HG03457 (cell line): ENCODE measurements at regions not wholly inside any gene's neighbourhood (a gene's known extent, or its start where the extent isn't known, plus 50 kb on each side); places are given as distances from the start of the nearest gene placed in this dataset.

Source experiments
- ATAC-seq: cut with Tn5 transposase; IDR thresholded peaks from one replicate; pipeline ENCODE4 v1.9.1; 2021; ENCODE audit warnings: moderate number of reproducible peaks; ENCODE audit not compliant: unreplicated experiment

DNA sequence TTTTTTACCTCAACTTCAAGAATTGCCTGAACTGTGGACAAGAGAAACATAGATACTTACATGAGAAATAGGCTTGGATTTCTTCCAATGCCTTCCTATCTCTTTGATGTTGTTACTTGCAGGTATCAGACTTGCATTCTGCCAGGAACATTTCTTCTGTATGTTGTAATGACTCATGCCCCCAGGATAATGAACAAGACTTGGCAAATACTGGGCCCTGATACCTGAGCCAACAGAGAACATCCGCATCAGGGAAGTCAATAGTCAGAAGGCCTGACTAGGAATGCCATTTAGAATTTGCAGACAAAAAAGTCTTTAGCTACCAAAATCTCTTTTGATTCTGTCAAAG is 273.7 kb upstream of the KIRREL3 start:
- ATAC-seq = no peak

DNA sequence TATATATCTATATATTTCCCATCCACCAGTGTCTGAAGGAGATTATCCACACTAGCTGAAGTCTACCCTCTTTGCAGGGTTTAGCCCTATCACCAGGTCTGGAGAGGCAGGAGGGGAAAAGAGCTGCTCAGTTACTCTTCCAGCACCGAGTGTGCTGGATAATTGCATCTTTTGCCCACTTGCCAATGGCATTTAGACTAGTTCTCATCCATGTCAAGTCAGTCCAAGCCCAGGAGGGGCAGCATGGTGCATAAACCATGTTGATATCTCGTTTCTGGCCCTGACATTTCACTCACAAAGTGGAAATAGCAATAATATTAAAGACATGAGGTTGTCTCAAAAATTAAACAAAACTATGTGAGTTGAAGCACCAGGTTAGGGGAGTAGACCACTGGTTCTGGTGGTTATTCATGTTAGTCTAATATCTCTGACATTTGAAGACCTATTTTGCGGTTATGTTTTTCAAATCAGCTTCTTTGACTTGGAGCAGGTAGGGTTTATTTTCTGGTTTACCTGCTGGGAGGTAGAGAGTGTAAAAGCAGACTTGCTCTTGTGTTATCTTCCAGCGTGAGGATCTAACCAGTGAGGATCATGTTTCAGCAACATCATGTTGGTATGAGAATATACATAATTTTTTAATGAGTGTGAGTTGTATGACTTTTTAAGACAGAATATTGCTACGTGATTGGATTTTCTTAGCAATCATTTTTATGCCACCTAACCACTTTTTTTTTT is 273.2 kb upstream of the KIRREL3 start:
- no peak for ATAC-seq

GRCh38 chr11:127270851-127271250 is 270.3 kb upstream of the KIRREL3 start:
- ATAC-seq = no peak

DNA sequence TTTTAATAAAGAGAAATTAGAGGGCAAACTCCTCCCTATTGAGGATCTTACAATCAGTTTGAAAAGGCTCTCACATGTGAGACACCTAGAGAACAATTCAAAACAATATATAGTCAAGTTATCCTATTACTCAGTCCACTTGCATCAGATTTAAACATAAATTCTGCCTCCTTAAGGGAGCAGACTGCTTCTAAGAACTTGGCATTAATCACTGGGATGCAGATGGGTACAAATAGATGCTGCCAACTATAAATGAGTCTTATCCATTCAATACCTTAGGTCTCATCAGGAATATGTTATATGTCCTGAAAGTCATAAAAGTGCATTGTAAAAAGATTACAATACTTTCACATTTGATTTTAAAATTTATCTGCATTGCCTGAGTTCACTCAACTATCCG is 269.3 kb upstream of the KIRREL3 start:
- ATAC-seq = no peak

DNA sequence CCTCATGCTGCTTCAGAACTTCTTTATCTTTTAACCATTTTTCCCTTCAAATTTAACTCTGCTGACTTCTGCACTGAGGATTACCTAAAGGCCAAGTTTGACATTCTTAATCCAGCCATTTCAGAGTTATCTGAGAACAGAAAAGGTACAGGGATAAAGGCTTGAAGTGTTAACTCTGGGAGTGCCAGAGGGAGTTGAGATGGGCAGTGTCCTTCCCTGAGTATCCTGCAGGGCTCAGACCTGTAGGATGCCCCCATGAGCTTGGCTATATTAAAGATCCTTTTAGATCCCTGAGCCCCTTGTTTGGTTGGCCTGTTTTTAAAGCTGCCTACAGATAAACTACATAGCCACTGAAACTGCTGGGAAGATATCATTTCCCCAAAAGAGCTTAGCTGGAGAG is 268.4 kb upstream of the KIRREL3 start:
- ATAC-seq = no peak

GRCh38 chr11:127268521-127268920 is 268.0 kb upstream of the KIRREL3 start:
- ATAC-seq = no peak

- ATAC-seq = no peak
Observed at GRCh38 chr11:127259102-127259501, 258.5 kb upstream of the KIRREL3 start.

DNA sequence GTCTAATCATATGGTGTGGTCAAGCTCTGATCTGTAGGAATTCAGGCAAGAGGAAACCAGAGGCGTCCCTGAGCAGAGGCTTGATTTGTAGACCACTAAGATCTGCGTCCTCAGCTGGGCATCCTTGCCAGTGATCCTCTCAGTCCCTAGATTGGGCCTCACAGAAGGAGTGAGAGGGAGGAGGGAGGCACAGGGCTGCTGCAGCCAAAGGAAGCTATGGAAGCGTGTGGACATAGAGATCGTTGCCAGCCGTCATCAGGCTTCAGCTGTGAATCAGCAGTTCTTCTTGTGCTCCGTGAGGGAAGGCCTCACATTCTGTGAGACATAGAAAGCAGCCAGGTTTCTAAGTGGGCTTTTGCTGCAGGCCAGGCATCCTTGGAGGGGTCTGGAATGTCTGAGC is 254.6 kb upstream of the KIRREL3 start:
- no peak for ATAC-seq

DNA sequence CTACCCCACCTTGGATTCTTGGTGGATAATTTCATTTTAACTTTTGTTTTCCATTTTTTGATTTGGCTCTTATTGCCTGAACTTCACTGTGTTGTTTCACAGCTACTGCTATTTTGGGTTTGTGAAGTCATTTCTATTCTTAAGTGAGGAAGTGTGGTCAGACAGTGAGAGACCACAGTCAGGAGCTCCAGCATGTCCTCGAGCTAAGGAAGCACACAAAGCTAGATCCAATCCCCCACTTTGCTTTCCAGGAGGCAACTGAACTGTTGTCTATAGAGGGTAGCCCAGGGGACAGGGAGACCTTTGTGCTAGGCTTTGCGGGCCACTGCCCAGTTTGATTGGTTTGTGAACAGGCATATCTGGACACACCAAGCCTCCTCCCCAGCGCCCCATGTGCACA is 251.8 kb upstream of the KIRREL3 start:
- ATAC-seq = no peak

GRCh38 chr11:127249576-127249975 is 249.0 kb upstream of the KIRREL3 start:
- no peak for ATAC-seq

- no peak for ATAC-seq
Observed at GRCh38 chr11:127248476-127248875, 247.9 kb upstream of the KIRREL3 start.

GRCh38 chr11:127247261-127247851 is 246.8 kb upstream of the KIRREL3 start:
- ATAC-seq = no peak

DNA sequence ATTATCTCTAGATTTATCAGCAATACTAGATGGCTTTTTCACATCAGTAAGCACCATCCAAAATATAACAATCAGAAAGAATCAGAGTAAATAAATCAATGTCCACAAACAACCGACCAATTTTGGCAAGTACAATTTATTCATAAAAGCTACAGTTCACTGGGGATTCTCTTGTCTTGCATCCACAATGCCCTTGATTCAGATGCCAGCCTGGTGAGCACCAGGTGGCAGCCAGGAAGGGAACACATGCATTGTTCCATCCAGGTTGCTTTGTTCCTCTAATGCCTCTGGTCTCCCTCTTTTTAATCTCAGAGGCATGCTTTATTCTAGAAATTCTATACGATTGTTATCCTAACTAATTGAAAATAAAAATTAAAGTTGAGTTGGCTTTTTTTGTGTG is 242.1 kb upstream of the KIRREL3 start:
- no peak for ATAC-seq

- ATAC-seq = no peak
Observed at GRCh38 chr11:127238321-127238720, 237.8 kb upstream of the KIRREL3 start.

DNA sequence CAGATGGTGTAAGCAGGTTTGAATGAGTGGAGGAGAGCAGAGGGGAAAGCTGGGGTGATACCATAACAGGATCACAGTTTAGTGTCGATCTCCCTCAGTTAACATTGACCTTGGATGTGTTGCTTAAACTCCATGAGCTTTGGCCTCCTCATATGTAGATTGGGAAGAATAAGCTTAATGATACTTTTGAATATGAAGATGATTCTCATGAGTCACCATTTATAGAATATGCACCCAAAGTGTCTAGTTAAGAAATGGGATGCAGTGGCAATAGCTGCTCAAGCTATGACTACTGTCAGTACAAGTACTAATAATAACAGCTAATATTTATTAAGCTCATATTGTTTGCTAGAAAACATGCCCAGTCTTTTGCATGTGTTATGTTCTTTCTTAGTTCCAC is 236.2 kb upstream of the KIRREL3 start:
- no peak for ATAC-seq

DNA sequence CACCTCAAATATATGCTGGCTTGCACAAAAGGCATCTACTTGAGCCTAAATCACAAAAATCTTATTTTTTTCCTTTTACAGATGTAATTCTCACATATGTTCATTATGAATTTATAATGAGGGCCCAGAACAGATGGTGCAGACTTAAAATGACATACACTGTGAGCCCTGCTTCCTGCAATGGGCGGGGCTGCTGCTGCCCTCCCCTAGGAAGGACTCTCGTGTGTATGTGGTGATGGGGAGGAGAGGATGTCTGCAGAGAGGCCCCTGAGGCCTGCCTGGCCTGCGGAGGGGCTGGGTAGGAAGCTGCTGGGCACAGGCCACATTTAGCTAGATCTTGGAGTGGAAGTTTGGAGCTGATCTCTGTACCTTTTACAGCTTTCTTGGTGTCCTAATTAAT is 233.4 kb upstream of the KIRREL3 start:
- ATAC-seq = no peak

- no peak for ATAC-seq
Observed at GRCh38 chr11:127230392-127230791, 229.8 kb upstream of the KIRREL3 start.

- ATAC-seq = no peak
Observed at GRCh38 chr11:127226949-127227348, 226.4 kb upstream of the KIRREL3 start.

DNA sequence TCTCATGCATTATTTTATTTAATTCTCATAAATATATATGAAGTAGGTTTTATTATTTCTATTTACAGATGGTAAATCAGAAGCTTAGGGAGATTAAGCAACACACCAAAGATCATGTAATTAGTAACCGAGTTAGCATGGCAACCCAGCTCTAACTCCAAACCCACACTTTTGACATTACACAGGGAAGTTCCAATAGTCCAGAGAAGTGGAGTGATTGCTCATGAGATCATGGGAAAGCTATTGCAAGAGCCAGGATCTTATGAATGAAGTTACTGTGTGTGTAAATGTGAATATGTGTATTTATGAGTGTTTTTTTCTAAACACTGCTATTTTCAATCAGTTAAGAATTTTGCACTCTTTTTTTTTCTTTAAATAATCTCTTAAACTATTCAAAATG is 225.8 kb upstream of the KIRREL3 start:
- no peak for ATAC-seq

DNA sequence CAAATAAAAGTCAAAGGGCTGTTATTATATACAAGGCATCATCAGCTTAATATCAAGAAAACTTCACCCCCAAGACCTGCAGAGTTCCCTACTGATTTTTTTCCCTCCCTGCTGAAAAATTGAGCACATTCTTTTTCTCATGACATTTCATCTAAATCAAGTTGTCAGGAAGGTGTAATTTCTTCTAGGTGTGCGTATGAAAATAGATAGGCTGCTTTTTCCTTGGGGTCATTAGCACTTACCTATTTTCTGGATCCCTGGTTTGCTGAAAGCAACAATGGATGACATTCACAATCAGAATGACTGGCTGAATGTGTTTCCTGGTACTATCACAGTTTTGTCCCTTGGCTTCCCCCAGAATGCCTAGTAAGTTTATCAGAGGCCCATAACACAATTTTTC is 225.0 kb upstream of the KIRREL3 start:
- ATAC-seq = no peak

- no peak for ATAC-seq
Observed at GRCh38 chr11:127224276-127224675, 223.7 kb upstream of the KIRREL3 start.

GRCh38 chr11:127223633-127224032 is 223.1 kb upstream of the KIRREL3 start:
- ATAC-seq = no peak

- ATAC-seq = no peak
Observed at GRCh38 chr11:127223026-127223425, 222.5 kb upstream of the KIRREL3 start.
